HG03095 (cell line): ENCODE measurements at regions not wholly inside any gene's neighbourhood (a gene's known extent, or its start where the extent isn't known, plus 50 kb on each side); places are given as distances from the start of the nearest gene placed in this dataset.
"Not testable (repeated sequence)": the region's sequence is repeated elsewhere in the genome, so short reads cannot be mapped to it uniquely, and the experiment has no call there.

Experiments
- ATAC-seq: cut with Tn5 transposase; IDR thresholded peaks from one replicate; pipeline ENCODE4 v1.9.1; 2021; ENCODE audit warnings: moderate library complexity; ENCODE audit not compliant: unreplicated experiment

GRCh38 chr2:51846796-51847195 is 814.9 kb upstream of the NRXN1 start:
- no peak for ATAC-seq

GRCh38 chr2:51846018-51846417 is 814.1 kb upstream of the NRXN1 start:
- ATAC-seq, result no peak

GRCh38 chr2:51844596-51844995 is 812.7 kb upstream of the NRXN1 start:
- ATAC-seq, result no peak

GRCh38 chr2:51829477-51829876 is 797.5 kb upstream of the NRXN1 start:
- ATAC-seq, result no peak

GRCh38 chr2:51825823-51826222 is 793.9 kb upstream of the NRXN1 start:
- ATAC-seq, result no peak

GRCh38 chr2:51813247-51813646 is 781.3 kb upstream of the NRXN1 start:
- ATAC-seq, result no peak

GRCh38 chr2:51812138-51812866 is 780.4 kb upstream of the NRXN1 start:
- no peak for ATAC-seq

GRCh38 chr2:51810197-51810596 is 778.3 kb upstream of the NRXN1 start:
- ATAC-seq, result no peak

GRCh38 chr2:51807229-51807628 is 775.3 kb upstream of the NRXN1 start:
- no peak for ATAC-seq

- ATAC-seq, result no peak
Observed at GRCh38 chr2:51795248-51795888, 763.4 kb upstream of the NRXN1 start.

- no peak for ATAC-seq
Observed at GRCh38 chr2:51791496-51791895, 759.6 kb upstream of the NRXN1 start.

GRCh38 chr2:51790854-51791253 is 758.9 kb upstream of the NRXN1 start:
- ATAC-seq, result no peak

- no peak for ATAC-seq
Observed at GRCh38 chr2:51789918-51790317, 758.0 kb upstream of the NRXN1 start.

- no peak for ATAC-seq
Observed at GRCh38 chr2:51782921-51783765, 751.2 kb upstream of the NRXN1 start.

GRCh38 chr2:51781691-51782090 is 749.8 kb upstream of the NRXN1 start:
- no peak for ATAC-seq

GRCh38 chr2:51780353-51780752 is 748.4 kb upstream of the NRXN1 start:
- no peak for ATAC-seq

GRCh38 chr2:51779723-51780122 is 747.8 kb upstream of the NRXN1 start:
- not testable (repeated sequence) for ATAC-seq

GRCh38 chr2:51778806-51779205 is 746.9 kb upstream of the NRXN1 start:
- ATAC-seq, result no peak

GRCh38 chr2:51774606-51775005 is 742.7 kb upstream of the NRXN1 start:
- not testable (repeated sequence) for ATAC-seq

GRCh38 chr2:51760441-51760840 is 728.5 kb upstream of the NRXN1 start:
- ATAC-seq, result no peak

- no peak for ATAC-seq
Observed at GRCh38 chr2:51758081-51758480, 726.1 kb upstream of the NRXN1 start.

- no peak for ATAC-seq
Observed at GRCh38 chr2:51734115-51734514, 702.2 kb upstream of the NRXN1 start.
